ENCODE measurements at regions not wholly inside any gene's neighbourhood (a gene's known extent, or its start where the extent isn't known, plus 50 kb on each side); places are given as distances from the start of the nearest gene placed in this dataset.

- DNase-seq, result peak; percentile 28
Measured at GRCh38 chr4:136818811-136819330, 713.4 kb downstream of the PCDH18 start.

GRCh38 chr4:136812100-136812880 is 720.0 kb downstream of the PCDH18 start:
- DNase-seq, result no peak

GRCh38 chr4:136811496-136812077 is 720.7 kb downstream of the PCDH18 start:
- DNase-seq, result no peak

GRCh38 chr4:136810626-136811025 is 721.7 kb downstream of the PCDH18 start:
- DNase-seq, result no peak

- DNase-seq, result no peak
Measured at GRCh38 chr4:136806844-136807243, 725.5 kb downstream of the PCDH18 start.

GRCh38 chr4:136805617-136806016 is 726.7 kb downstream of the PCDH18 start:
- no peak for DNase-seq

GRCh38 chr4:136803433-136803832 is 728.9 kb downstream of the PCDH18 start:
- DNase-seq, result no peak

- DNase-seq, result no peak
Measured at GRCh38 chr4:136800248-136800647, 732.0 kb downstream of the PCDH18 start.

GRCh38 chr4:136796953-136797352 is 735.3 kb downstream of the PCDH18 start:
- DNase-seq, result no peak

- DNase-seq, result no peak
Measured at GRCh38 chr4:136793848-136794247, 738.4 kb downstream of the PCDH18 start.

- DNase-seq, result no peak
Measured at GRCh38 chr4:136784326-136784725, 748.0 kb downstream of the PCDH18 start.

- DNase-seq, result no peak
Measured at GRCh38 chr4:136769717-136770116, 762.6 kb downstream of the PCDH18 start.

- DNase-seq, result no peak
Measured at GRCh38 chr4:136768925-136769275, 763.4 kb downstream of the PCDH18 start.

- no peak for DNase-seq
Measured at GRCh38 chr4:136768213-136768924, 763.9 kb downstream of the PCDH18 start.

GRCh38 chr4:136763919-136764318 is 768.4 kb downstream of the PCDH18 start:
- no peak for DNase-seq

GRCh38 chr4:136755531-136755916 is 776.8 kb downstream of the PCDH18 start:
- no peak for DNase-seq

- no peak for DNase-seq
Measured at GRCh38 chr4:136754810-136755530, 777.3 kb downstream of the PCDH18 start.

- DNase-seq, result no peak
Measured at GRCh38 chr4:136751556-136751955, 780.7 kb downstream of the PCDH18 start.

GRCh38 chr4:136750897-136751296 is 781.4 kb downstream of the PCDH18 start:
- DNase-seq, result no peak

- DNase-seq, result no peak
Measured at GRCh38 chr4:136749989-136750388, 782.3 kb downstream of the PCDH18 start.

- no peak for DNase-seq
Measured at GRCh38 chr4:136748773-136749172, 783.5 kb downstream of the PCDH18 start.

- no peak for DNase-seq
Measured at GRCh38 chr4:136748165-136748564, 784.1 kb downstream of the PCDH18 start.

- DNase-seq, result no peak
Measured at GRCh38 chr4:136743238-136743637, 789.1 kb downstream of the PCDH18 start.
